Hippocampal formation (tissue), 2 donors: ENCODE measurements at regions not wholly inside any gene's neighbourhood (a gene's known extent, or its start where the extent isn't known, plus 50 kb on each side); places are given as distances from the start of the nearest gene placed in this dataset.
"Not testable (repeated sequence)": the region's sequence is repeated elsewhere in the genome, so short reads cannot be mapped to it uniquely, and the experiment has no call there.

Experiments used
- DNase-seq, 2 donors: peaks; one replicate each; lab custom pipeline; 2025; lab: John Stamatoyannopoulos, UW

- DNase-seq: no peak
These were observed 53.1 kb upstream of the WNT4 start for GRCh38 chr1:22196041-22196440.

- DNase-seq: no peak
These were observed 53.7 kb upstream of the WNT4 start for GRCh38 chr1:22196641-22197040.

- DNase-seq: no peak
These were observed 54.7 kb upstream of the WNT4 start for GRCh38 chr1:22197644-22198043.

DNA sequence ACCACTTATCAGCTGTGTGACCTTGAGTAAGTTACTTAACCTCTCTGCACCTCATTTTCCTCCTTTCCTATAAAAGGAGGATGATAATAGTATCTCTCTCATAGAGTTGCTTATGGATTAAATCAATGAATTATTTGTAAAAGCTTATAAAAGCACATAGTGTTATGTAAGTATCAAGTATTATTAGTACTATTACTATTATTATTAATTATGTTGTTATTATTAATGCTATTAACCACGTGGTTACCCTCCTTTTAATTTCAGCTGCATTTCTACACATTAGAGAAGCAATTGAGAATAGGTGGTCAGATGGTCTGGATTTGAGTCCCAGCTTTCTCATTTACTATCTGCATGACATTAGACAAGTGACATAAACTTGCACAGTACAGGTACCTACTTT lies 58.1 kb upstream of the WNT4 start:
- DNase-seq: no peak

DNA sequence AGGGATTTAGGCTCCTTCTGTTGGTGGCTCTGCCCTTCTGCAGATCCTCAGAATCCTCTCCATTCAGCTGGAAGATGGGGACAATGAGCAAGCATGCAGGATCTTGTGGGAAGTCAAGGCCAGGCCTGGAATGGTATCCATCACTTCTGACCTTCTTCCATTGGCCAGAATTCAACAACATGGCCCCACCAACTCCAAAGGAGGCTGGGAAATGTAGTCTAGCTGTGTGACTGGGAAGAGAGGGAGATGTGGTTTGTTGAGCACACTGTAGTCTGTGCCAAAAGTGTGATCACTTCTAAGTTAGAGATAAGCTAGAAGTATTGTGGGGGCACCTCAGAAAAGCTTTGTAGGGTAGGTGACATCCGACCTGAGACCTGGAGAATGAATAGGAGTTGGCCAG lies 60.4 kb upstream of the WNT4 start:
- DNase-seq: no peak

DNA sequence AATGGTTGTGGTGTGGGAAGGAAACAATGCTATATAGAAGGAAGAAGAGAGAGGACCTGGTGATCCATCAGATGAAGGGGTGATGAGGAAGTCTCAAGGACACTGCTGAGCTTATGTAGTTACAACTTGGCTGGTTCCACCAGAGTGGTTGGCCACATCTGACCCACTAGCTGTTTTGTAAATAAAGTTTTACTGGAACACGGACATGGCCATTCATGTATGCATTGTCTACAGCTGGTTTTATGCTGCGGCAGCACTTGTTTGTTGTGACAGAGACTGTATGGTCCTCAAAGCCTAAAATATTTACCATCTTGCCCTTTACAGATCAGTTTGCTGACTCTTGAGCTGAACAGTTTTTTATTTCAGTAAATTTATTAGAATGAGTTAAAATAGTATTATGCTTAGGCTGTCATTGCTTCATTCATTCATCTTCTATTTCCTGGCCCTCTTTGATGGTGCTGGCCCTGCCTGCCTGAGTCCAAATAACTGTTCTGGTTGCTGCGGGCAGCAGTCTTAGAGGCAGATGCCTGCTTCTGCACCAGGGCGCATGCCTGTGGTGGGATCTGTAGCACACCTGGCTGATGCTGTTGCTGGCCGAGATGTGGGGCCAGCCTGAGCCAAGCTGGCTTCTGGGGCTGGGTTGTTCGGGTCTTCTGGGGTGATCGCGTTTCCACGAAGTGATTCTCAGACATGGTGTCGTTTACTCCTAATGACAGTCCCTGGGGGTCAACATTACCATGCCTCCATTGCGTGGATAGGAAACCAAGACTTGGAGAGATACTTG lies 61.4 kb upstream of the WNT4 start:
- DNase-seq: no peak

- no peak for DNase-seq
These were observed 62.4 kb upstream of the WNT4 start for GRCh38 chr1:22204989-22205913.

DNA sequence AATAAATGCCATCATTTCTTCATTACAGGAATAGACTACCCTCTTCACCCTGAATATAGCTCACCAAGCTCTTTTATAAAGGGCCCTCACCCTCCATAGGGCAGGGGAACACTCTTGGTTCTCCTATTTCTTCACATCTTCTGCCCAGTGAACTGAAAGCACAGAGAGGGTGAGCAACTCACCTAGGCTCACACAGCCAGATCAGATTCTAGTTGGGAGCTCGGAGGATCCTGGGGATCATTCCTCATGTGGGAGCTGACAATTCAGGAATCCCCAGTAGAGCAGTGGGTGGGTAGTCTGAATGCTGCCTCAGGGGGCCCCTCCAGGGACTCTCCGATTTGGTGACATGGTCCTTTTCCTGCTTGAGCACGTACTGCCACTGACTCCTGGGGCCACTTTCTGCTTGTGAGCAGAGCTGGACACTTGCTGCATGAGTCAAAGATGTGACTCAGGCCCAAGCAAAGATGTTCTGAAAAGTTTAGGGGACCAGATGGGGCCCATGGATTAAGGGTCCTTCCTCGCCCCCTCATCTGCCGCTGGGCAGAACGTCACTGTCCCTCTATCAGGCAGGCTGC lies 63.7 kb upstream of the WNT4 start:
- no peak for DNase-seq

GRCh38 chr1:22207511-22208267 lies 64.8 kb upstream of the WNT4 start:
- no peak for DNase-seq

- no peak for DNase-seq
These were observed 65.5 kb upstream of the WNT4 start for GRCh38 chr1:22208268-22208972.

GRCh38 chr1:22208973-22209378 lies 66.1 kb upstream of the WNT4 start:
- no peak for DNase-seq

GRCh38 chr1:22210176-22210575 lies 67.3 kb upstream of the WNT4 start:
- no peak for DNase-seq

DNA sequence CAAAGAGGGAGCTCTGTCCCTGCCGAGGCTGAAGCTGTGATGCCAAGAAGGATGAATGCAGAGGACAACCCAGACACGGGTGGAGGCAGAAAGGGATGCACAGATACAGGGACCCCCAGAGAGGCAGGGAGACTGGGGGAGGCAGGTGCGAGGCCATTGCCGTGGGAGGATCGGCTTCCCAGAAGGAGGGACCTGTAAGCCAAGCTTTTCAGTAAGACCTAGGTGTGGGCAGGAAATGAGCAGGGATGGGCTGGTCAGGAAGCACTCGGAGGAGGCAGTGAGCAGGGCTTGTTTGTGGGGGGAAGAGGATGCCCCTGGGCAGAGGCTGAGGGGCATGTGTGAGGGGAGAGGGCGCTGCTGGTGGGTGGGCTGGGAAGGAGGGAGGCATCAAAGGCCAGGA lies 67.7 kb upstream of the WNT4 start:
- no peak for DNase-seq

GRCh38 chr1:22211459-22211858 lies 68.6 kb upstream of the WNT4 start:
- not testable (repeated sequence) for DNase-seq

DNA sequence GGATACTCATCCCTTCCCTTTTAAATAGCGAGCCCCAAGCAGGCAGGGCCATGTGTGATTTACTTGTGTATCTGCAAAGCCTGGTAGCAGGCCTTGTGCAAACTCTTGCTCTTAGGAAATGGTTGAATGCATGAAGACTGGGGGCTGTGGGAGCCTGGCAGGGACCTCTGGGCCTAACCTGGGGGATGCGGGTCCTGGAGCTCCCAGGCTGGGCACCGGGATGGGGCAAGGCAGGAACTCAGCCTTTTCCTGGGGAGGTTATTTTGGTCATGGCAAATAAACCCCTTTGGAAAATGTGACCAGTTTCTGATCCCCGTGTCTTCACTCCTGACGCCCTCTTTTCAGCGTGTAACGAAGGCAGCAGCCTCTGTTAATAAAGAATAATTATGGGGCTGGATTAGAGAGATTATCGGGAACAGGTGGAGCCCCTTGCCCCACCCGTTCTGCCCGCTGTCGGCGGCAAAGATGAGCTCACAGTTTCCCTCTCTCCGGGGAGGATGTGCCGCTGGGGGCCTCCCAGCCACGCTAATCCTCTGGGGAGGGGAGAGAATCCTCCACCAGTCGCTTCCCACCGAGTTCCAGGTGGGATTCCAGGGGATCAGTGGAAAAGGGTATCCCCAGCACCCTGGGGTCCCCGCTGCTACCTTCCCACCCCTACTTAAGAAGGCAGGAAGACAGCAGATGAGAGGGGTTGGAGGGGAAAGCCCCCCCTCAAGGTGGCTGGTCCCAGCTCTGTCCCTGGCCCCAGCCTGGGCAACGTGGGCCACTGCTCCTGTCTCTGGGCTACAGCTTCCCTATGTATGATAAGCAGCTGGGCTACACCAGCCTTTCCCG lies 69.7 kb upstream of the WNT4 start:
- DNase-seq: no peak

DNA sequence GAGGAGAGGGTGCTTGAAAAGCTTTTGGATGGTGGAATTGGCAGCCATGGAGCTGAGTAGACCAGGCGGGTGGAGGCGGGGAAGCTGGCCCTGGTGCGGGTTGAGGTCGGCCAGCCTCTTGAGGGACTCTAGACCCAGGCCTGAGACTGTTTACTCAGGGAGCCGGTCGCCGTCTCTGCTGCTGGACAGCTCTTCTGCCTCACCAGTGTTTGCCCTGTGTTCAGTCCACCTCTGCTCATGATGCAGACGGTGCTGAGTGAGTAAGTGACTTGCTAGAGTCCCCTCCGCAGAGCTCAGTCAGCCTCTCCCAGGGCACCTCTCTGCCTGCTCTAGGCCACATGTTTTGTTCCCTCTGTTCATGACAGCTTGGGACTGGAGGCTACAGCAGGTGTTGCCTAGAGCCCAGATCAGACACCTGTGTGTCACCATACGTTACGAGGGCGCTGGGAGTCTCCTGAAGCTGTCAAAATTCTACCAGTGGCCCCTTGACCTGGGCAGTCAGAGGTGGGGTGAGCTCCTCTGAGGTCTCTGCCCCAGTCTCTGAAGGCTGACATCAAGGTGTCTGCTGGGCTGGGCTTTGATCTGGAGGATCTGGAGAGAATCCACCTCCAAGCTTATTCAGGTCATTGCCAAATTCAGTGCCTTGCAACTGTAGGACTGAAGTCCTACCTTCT lies 73.5 kb upstream of the WNT4 start:
- no peak for DNase-seq

DNA sequence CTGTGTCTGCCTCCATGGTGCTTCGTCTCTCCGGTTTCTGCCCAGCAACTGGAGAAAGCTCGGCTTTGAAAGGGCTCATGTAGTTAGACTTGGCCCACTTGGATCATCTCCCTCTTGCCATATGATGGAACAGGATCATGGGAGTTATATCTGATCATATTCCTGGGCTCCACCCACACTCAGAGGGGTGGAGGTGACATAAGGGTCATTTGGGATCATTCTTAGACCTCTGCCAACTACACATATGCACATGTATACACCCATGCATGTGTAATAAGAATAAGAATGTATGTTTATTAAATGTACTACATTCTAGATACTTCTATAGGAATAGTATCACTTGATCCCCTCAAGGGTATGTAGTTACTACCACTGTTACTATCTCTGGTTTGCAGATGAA lies 74.1 kb upstream of the WNT4 start:
- no peak for DNase-seq

DNA sequence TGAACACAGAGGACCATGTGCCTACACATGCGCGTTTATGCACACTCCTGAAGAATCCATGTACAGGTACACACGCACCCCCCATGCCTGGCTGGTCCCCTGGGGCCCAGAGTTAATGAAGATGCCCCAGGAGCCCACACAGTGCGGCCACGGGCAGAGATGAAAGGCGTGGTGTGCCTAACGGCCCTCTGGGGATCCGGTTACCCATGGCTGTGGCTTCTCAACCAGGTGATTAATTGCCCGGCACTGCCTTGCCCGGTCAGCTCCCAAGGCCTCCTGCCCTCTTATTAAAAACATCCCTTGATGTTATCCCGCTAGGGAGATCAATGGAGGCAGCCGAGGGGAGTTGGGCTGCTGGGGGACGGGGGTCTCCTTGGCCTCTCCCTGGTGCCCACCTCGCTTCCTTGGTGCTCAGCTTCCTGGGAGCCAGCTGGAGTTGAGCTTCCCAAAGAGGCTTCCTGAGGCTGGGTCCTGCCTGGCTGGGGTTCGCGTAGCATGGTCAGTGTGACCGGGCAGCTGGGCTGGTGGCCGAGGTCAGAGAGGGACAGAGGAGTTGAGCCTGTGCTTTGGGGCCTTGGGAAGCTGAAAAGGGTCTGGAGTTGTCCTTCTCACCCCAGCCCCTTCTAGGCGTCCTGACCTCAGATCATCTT lies 75.0 kb upstream of the WNT4 start:
- DNase-seq: no peak

DNA sequence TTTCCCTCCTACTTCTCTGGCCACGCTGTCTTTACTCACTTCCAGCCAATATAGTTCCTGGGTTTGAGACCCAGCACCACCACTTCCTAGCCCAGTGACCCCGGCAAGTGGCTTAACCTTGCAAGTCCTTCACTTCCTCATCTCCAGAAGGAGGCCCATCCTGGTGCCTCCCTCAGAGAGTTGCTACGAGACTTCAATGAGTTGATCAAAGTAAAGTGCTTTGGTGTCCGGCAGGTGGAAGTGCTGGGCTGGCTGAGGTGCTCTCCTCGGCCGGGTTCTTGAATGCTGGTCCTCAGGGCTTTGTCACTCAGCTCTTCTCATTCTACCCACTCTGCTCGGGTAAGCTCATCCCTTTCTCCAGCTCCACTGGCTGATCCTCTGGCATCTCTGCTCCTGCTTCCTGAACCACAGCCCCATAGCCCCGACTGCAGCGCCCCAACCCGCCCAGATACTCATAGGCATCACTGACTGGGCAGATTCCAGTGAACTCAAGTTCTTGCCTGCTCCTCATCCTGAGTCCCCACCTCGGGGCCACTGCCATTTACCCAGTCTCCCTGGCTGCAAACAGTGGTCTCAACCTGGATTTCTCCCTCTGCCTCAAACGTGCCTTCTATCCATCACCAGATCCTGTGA lies 75.8 kb upstream of the WNT4 start:
- no peak for DNase-seq
